CD14-positive monocyte (primary cell): ENCODE measurements at regions not wholly inside any gene's neighbourhood (a gene's known extent, or its start where the extent isn't known, plus 50 kb on each side); places are given as distances from the start of the nearest gene placed in this dataset.

ENCODE experiments used
- DNase-seq, 3 donors: peaks; one replicate each; pipeline ENCODE4 v3.0.0-alpha.2; 2011 to 2022
- H2AFZ ChIP-seq: 2 replicates; pipeline ENCODE4 v1.6.0; 2012; ENCODE audit warnings: mild to moderate bottlenecking, low read depth, low read length, inconsistent platforms; ENCODE audit not compliant: insufficient read depth, poor library complexity, severe bottlenecking
- H3K27ac ChIP-seq, 2 donors: 1 replicate in 1 of 2; 2 replicates in 1 of 2; pipeline ENCODE4 v1.5.1; 2012 to 2013; ENCODE audit warnings: low read length in 2 of 2, control low read depth in 1 of 2, inconsistent platforms in 1 of 2, low read depth in 1 of 2, mild to moderate bottlenecking in 1 of 2
- H3K27me3 ChIP-seq, 2 donors: one replicate each; pipeline versions ENCODE4 v1.6.0 to v1.6.1; 2011 to 2013; ENCODE audit warnings: low read length in 2 of 2; ENCODE audit not compliant: control insufficient read depth in 2 of 2, insufficient read depth in 2 of 2
- H3K36me3 ChIP-seq, 2 donors: replicated peaks in 1 of 2; 1 replicate in 1 of 2; 2 replicates in 1 of 2; pipeline versions ENCODE4 v1.5.1 to v1.6.1; 2012 to 2013; ENCODE audit warnings: low read length in 2 of 2, control low read depth in 1 of 2, inconsistent platforms in 1 of 2, mild to moderate bottlenecking in 1 of 2; ENCODE audit not compliant: insufficient read depth in 2 of 2, control insufficient read depth in 1 of 2
- H3K4me1 ChIP-seq, 2 donors: 1 replicate in 1 of 2; 2 replicates in 1 of 2; pipeline versions ENCODE4 v1.5.1 to v1.6.1; 2012 to 2013; ENCODE audit warnings: low read length in 2 of 2, control low read depth in 1 of 2, inconsistent platforms in 1 of 2, mild to moderate bottlenecking in 1 of 2, moderate library complexity in 1 of 2; ENCODE audit not compliant: insufficient read depth in 2 of 2, control insufficient read depth in 1 of 2
- H3K4me2 ChIP-seq: replicated peaks from 2 replicates; pipeline ENCODE3; 2012; ENCODE audit warnings: low read length, moderate library complexity, mild to moderate bottlenecking; ENCODE audit not compliant: poor library complexity, severe bottlenecking; ENCODE audit errors: extremely low read depth
- H3K4me3 ChIP-seq, 3 experiments: fragments of 200-600 bp in 1 of 3; sonication (generic) in 1 of 3; replicated peaks in 1 of 3; 1 replicate in 2 of 3; 2 replicates in 1 of 3; pipeline ENCODE4 v1.5.1; 2011 to 2013; ENCODE audit warnings: low read length in 3 of 3, mild to moderate bottlenecking in 3 of 3, control low read depth in 2 of 3, low read depth in 2 of 3, inconsistent platforms in 1 of 3, moderate library complexity in 1 of 3
- H3K79me2 ChIP-seq: 2 replicates; pipeline ENCODE4 v1.6.0; 2012; ENCODE audit warnings: mild to moderate bottlenecking, control low read depth, inconsistent platforms, low read length, moderate library complexity; ENCODE audit not compliant: insufficient read depth
- H3K9ac ChIP-seq: 2 replicates; pipeline ENCODE4 v1.6.0; 2017; ENCODE audit warnings: low read length, mild to moderate bottlenecking; ENCODE audit not compliant: insufficient read depth, poor library complexity, severe bottlenecking
- H3K9me3 ChIP-seq, 2 donors: replicated peaks in 1 of 2; 1 replicate in 1 of 2; 2 replicates in 1 of 2; pipeline versions ENCODE4 v1.5.1 to v1.6.1; 2012 to 2013; ENCODE audit warnings: low read length in 2 of 2, control low read depth in 1 of 2; ENCODE audit not compliant: control insufficient read depth in 1 of 2, insufficient read depth in 1 of 2
- H4K20me1 ChIP-seq: 2 replicates; pipeline ENCODE4 v1.6.0; 2012; ENCODE audit warnings: mild to moderate bottlenecking, low read length, control low read depth, moderate library complexity; ENCODE audit not compliant: insufficient read depth
- H3K27ac Mint-ChIP-seq, 7 donors: one replicate each; pipeline ENCODE4 v1.8.0; 2020; ENCODE audit warnings: mild to moderate bottlenecking in 7 of 7, mixed read lengths in 7 of 7, moderate library complexity in 6 of 7, inconsistent platforms in 2 of 7
- H3K27me3 Mint-ChIP-seq, 3 donors: one replicate each; pipeline ENCODE4 v1.8.0; 2021 to 2022; ENCODE audit warnings: low read depth in 3 of 3, mild to moderate bottlenecking in 3 of 3, mixed read lengths in 3 of 3, moderate library complexity in 3 of 3, inconsistent platforms in 1 of 3
- H3K36me3 Mint-ChIP-seq, 2 donors: one replicate each; pipeline ENCODE4 v1.8.0; 2020; ENCODE audit warnings: mixed read lengths in 2 of 2, inconsistent platforms in 1 of 2, mild to moderate bottlenecking in 1 of 2
- H3K4me1 Mint-ChIP-seq: one replicate; pipeline ENCODE4 v1.8.0; 2020; ENCODE audit warnings: mild to moderate bottlenecking, mixed read lengths
- H3K4me3 Mint-ChIP-seq, 2 donors: one replicate each; pipeline ENCODE4 v1.8.0; 2020; ENCODE audit warnings: mild to moderate bottlenecking in 2 of 2, mixed read lengths in 2 of 2, moderate library complexity in 1 of 2
- H3K9me3 Mint-ChIP-seq, 7 donors: one replicate each; pipeline ENCODE4 v1.8.0; 2020 to 2022; ENCODE audit warnings: mixed read lengths in 7 of 7, mild to moderate bottlenecking in 6 of 7, moderate library complexity in 6 of 7, inconsistent platforms in 2 of 7
- WGBS: methylation state at CpG from one replicate; pipeline ENCODE4 v1.1.5; 2013; ENCODE audit warnings: missing lambda C conversion rate; ENCODE audit not compliant: insufficient coverage; 5-methylcytosine and 5-hydroxymethylcytosine counted together
- intact Hi-C, 2 donors: fragments of 100-400 bp; cut with micrococcal nuclease; formaldehyde crosslinking; loops; one replicate each; pipeline versions ENCODE4 v1.15.0 to v1.15.1; 2023
- TF ChIP-seq, protein P1 (sequence below): fragments of 200-600 bp; IDR thresholded peaks from one replicate; pipeline ENCODE4 v1.8.0; 2022; ENCODE audit warnings: antibody characterized with exemption, mild to moderate bottlenecking

DNA sequence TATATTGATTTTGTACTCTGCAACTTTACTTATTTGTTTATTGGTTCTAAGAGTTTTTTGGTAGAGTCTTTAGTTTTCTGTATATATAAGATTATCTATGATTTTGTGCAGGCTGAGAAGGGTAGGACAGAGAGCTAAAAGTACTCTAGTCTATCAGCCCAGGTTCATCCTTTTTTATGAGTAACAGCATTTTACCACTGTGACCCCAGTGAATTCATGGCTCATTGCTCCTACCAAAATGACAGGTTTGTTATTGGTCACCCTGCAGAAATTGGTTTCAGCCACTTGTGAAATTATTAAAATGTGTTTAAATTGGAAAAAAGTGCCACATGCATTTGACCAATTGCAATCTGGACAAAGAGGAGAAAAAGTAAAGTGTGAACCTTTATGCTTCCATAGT is 421.4 kb upstream of the DAB2 start:
- no peak overlapping the region for H3K4me3 Mint-ChIP-seq
- H3K27ac Mint-ChIP-seq = no peak overlapping the region

DNA sequence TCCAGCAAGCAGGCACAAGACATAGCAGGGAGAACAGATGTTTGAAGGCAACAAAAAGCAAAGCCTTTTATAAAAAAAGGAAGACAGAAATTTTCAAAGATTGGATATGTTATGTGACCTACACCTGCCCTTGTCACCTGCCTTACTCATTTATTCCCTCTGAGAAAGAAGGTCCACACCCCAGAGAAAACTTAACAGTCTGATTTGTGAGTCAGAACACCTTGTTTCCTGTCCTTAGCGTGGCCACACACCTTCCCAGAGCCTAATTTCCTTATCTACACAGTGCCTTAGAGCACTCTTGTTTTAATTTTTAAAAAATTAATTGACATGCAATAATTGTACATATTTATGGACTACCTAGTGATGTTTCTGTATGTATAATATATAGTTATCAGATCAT is 419.0 kb upstream of the DAB2 start:
- no peak for DNase-seq
- no peaks in the 10 kb centered on the region for H4K20me1 ChIP-seq
- peaks cover 0 to 8% of the 10 kb centered on the region in 2 donors for H3K9me3 ChIP-seq
- H3K4me2 ChIP-seq = no peak overlapping the region
- H3K4me1 Mint-ChIP-seq = no peaks in the 10 kb centered on the region
- H3K27me3 Mint-ChIP-seq = peaks cover 0 to 3% (median 0%) of the 10 kb centered on the region in 3 donors
- no peak overlapping the region for H3K9ac ChIP-seq
- no peaks in the 10 kb centered on the region for H3K36me3 Mint-ChIP-seq
- TF ChIP-seq, protein P1, sequence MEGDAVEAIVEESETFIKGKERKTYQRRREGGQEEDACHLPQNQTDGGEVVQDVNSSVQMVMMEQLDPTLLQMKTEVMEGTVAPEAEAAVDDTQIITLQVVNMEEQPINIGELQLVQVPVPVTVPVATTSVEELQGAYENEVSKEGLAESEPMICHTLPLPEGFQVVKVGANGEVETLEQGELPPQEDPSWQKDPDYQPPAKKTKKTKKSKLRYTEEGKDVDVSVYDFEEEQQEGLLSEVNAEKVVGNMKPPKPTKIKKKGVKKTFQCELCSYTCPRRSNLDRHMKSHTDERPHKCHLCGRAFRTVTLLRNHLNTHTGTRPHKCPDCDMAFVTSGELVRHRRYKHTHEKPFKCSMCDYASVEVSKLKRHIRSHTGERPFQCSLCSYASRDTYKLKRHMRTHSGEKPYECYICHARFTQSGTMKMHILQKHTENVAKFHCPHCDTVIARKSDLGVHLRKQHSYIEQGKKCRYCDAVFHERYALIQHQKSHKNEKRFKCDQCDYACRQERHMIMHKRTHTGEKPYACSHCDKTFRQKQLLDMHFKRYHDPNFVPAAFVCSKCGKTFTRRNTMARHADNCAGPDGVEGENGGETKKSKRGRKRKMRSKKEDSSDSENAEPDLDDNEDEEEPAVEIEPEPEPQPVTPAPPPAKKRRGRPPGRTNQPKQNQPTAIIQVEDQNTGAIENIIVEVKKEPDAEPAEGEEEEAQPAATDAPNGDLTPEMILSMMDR = no peak
- intact Hi-C loops = no loop called here
- WGBS = no CpG with 5 or more reads among the region's 1 CpG
- no peak overlapping the region for H3K4me3 ChIP-seq
- H3K9me3 Mint-ChIP-seq = peaks cover 2 to 15% (median 6%) of the 10 kb centered on the region in 7 donors
- H3K79me2 ChIP-seq = no peaks in the 10 kb centered on the region
- H3K27me3 ChIP-seq = no peaks in the 10 kb centered on the region
- no peaks in the 10 kb centered on the region for H3K36me3 ChIP-seq
- H3K27ac ChIP-seq = no peak overlapping the region
- no peak overlapping the region for H3K27ac Mint-ChIP-seq
- no peak overlapping the region for H2AFZ ChIP-seq
- H3K4me3 Mint-ChIP-seq = no peak overlapping the region
- H3K4me1 ChIP-seq = no peaks in the 10 kb centered on the region

More for the DNA sequence above, 421.4 kb upstream of the DAB2 start:
- TF ChIP-seq, protein P1 = no peak
- H3K27ac ChIP-seq = no peak overlapping the region
- H4K20me1 ChIP-seq = no peaks in the 10 kb centered on the region
- no peaks in the 10 kb centered on the region for H3K4me1 ChIP-seq
- DNase-seq = no peak
- H3K9me3 Mint-ChIP-seq = peaks cover 2 to 10% (median 3%) of the 10 kb centered on the region in 7 donors
- no peak overlapping the region for H3K9ac ChIP-seq
- no peaks in the 10 kb centered on the region for H3K36me3 ChIP-seq
- H3K27me3 Mint-ChIP-seq = peaks cover 0 to under 1% (median 0%) of the 10 kb centered on the region in 3 donors
- H3K79me2 ChIP-seq = no peaks in the 10 kb centered on the region
- intact Hi-C loops = no loop called here
- H3K4me3 ChIP-seq = no peak overlapping the region
- H3K4me2 ChIP-seq = no peak overlapping the region
- no peaks in the 10 kb centered on the region for H3K9me3 ChIP-seq
- no peak overlapping the region for H2AFZ ChIP-seq
- no peaks in the 10 kb centered on the region for H3K36me3 Mint-ChIP-seq
- H3K4me1 Mint-ChIP-seq = no peaks in the 10 kb centered on the region
- no peaks in the 10 kb centered on the region for H3K27me3 ChIP-seq
